K562 (cell line): ENCODE measurements at regions not wholly inside any gene's neighbourhood (a gene's known extent, or its start where the extent isn't known, plus 50 kb on each side); places are given as distances from the start of the nearest gene placed in this dataset.

Experiments used
- CBX3 ChIP-seq, 2 experiments: IDR thresholded peaks; 1 replicate in 1 of 2; 2 replicates in 1 of 2; pipeline ENCODE4 v1.6.1; 2012; ENCODE audit warnings: inconsistent platforms in 2 of 2, low read length in 2 of 2, borderline replicate concordance in 1 of 2, control low read depth in 1 of 2
- DEAF1 ChIP-seq: fragments of 450-650 bp; formaldehyde crosslinking; IDR thresholded peaks from 2 replicates; pipeline ENCODE4 v1.4.0; 2020; ENCODE audit warnings: mild to moderate bottlenecking, moderate library complexity
- DIDO1 ChIP-seq: fragments of 450-650 bp; IDR thresholded peaks from 2 replicates; pipeline ENCODE4 v1.6.1; 2016; ENCODE audit warnings: low read depth, missing biosample characterization, missing genetic modification characterization
- EGR1 ChIP-seq: fragments of 450-650 bp; conservative IDR thresholded peaks from 2 replicates; pipeline ENCODE4 v1.6.1; 2017; ENCODE audit warnings: mild to moderate bottlenecking
- FOSL1 ChIP-seq: fragments of 200-800 bp; sonication (Bioruptor generic); conservative IDR thresholded peaks from 2 replicates; pipeline ENCODE4 v1.6.1; 2016; ENCODE audit warnings: missing genetic modification characterization, missing compliant biosample characterization
- HDAC3 ChIP-seq: fragments of 450-650 bp; IDR thresholded peaks from 2 replicates; pipeline ENCODE4 v1.6.1; 2018; ENCODE audit warnings: borderline replicate concordance, mild to moderate bottlenecking, moderate library complexity; ENCODE audit not compliant: partially characterized antibody
- HNRNPH1 ChIP-seq: fragments of 200-400 bp; formaldehyde crosslinking; optimal IDR thresholded peaks from 2 replicates; pipeline ENCODE3; 2017; ENCODE audit warnings: low read depth, mild to moderate bottlenecking, low read length, moderate library complexity
- JUN ChIP-seq, 2 experiments: sonication (generic) in 1 of 2; formaldehyde crosslinking in 1 of 2; IDR thresholded peaks; 2 replicates each; pipeline versions ENCODE4 v1.6.1 to v1.8.0; 2012 to 2022; ENCODE audit warnings: borderline replicate concordance in 2 of 2, mild to moderate bottlenecking in 2 of 2, improper control_type of control experiment in 1 of 2, low read depth in 1 of 2, low read length in 1 of 2, missing genetic modification reagents in 1 of 2
- KLF1 ChIP-seq: fragments of 450-650 bp; IDR thresholded peaks from 2 replicates; pipeline ENCODE4 v1.6.1; 2016; ENCODE audit warnings: missing genetic modification characterization, missing compliant biosample characterization
- L3MBTL2 ChIP-seq: fragments of 450-650 bp; IDR thresholded peaks from 2 replicates; pipeline ENCODE4 v1.6.1; 2016; ENCODE audit warnings: mild to moderate bottlenecking, moderate library complexity
- NBN ChIP-seq: fragments of 450-650 bp; IDR thresholded peaks from 2 replicates; pipeline ENCODE4 v1.6.1; 2016; ENCODE audit warnings: low read depth, mild to moderate bottlenecking
- NEUROD1 ChIP-seq: fragments of 150-350 bp; IDR thresholded peaks from 2 replicates; pipeline ENCODE4 v1.6.1; 2014; ENCODE audit warnings: borderline replicate concordance, low read length, low read depth; ENCODE audit not compliant: partially characterized antibody
- PPARD ChIP-seq: fragments of 250-450 bp; sonication (Bioruptor Pico); IDR thresholded peaks from 2 replicates; pipeline ENCODE4 v1.8.0; 2022; ENCODE audit warnings: inconsistent platforms, mild to moderate bottlenecking, moderate library complexity
- RBM34 ChIP-seq: fragments of 200-400 bp; formaldehyde crosslinking; IDR thresholded peaks from 2 replicates; pipeline ENCODE4 v1.6.1; 2018; ENCODE audit warnings: low read length, borderline replicate concordance; ENCODE audit not compliant: insufficient read depth
- SAFB ChIP-seq: fragments of 200-400 bp; formaldehyde crosslinking; IDR thresholded peaks from 2 replicates; pipeline ENCODE4 v1.6.1; 2017; ENCODE audit warnings: low read depth, low read length, borderline replicate concordance
- SRSF3 ChIP-seq: fragments of 200-400 bp; formaldehyde crosslinking; IDR thresholded peaks from 2 replicates; pipeline ENCODE4 v1.6.1; 2016; ENCODE audit warnings: mild to moderate bottlenecking, low read length, moderate library complexity; ENCODE audit not compliant: insufficient read depth
- ZFX ChIP-seq: sonication (generic); formaldehyde crosslinking; IDR thresholded peaks from 2 replicates; pipeline ENCODE4 v1.8.0; 2022; ENCODE audit warnings: mild to moderate bottlenecking, missing genetic modification reagents, moderate library complexity
- ZNF143 ChIP-seq: sonication (generic); formaldehyde crosslinking; IDR thresholded peaks from 2 replicates; pipeline ENCODE4 v1.9.0; 2022; ENCODE audit warnings: mild to moderate bottlenecking, missing genetic modification reagents
- ZNF184 ChIP-seq: sonication (generic); formaldehyde crosslinking; IDR thresholded peaks from 2 replicates; pipeline ENCODE4 v1.5.0; 2020; ENCODE audit warnings: missing genetic modification reagents
- ZNF347 ChIP-seq: fragments of 450-650 bp; formaldehyde crosslinking; IDR thresholded peaks from 2 replicates; pipeline ENCODE4 v1.4.0; 2020; ENCODE audit warnings: low read depth, mild to moderate bottlenecking, moderate library complexity
- ZNF408 ChIP-seq: fragments of 250-450 bp; sonication (Bioruptor Pico); IDR thresholded peaks from 2 replicates; pipeline ENCODE4 v1.4.0; 2020; ENCODE audit warnings: low read depth, mild to moderate bottlenecking, moderate library complexity
- ZNF589 ChIP-seq: fragments of 200-800 bp; sonication (Bioruptor generic); IDR thresholded peaks from 2 replicates; pipeline ENCODE4 v1.6.1; 2016; ENCODE audit warnings: low read depth, missing genetic modification characterization, missing compliant biosample characterization
- TF ChIP-seq, protein P1 (sequence below): fragments of 450-650 bp; IDR thresholded peaks from 2 replicates; pipeline ENCODE4 v1.6.1; 2016
- TF ChIP-seq, protein P2 (sequence below): sonication (generic); formaldehyde crosslinking; IDR thresholded peaks from 2 replicates; pipeline ENCODE4 v1.8.0; 2022; ENCODE audit warnings: missing genetic modification reagents, mild to moderate bottlenecking, borderline replicate concordance

GRCh38 chr7:47685712-47686376 is 103.9 kb upstream of the TNS3 start (continued):
- TF ChIP-seq HNRNPH1 (no peak), ZNF184 (CRISPR knock-in tag) (no peak), SRSF3 (no peak), KLF1 (no peak), FOSL1 (tag) (peak; percentile 40; the same call in 1 of the 2 replicates), SAFB (no peak), ZNF347 (no peak), PPARD (CRISPR knock-in tag) (no peak), ZNF589 (CRISPR knock-in tag) (peak; percentile 91), ZFX (CRISPR knock-in tag) (no peak), DEAF1 (CRISPR knock-in tag) (no peak), L3MBTL2 (peak; percentile 50; the same call in 1 of the 2 replicates), JUN (IDR thresholded peaks at IDR 0.05; ENCODE audit: borderline replicate concordance, low read depth, low read length) (peak; percentile 65), JUN (CRISPR knock-in tag; IDR thresholded peaks at IDR 0.05; ENCODE audit: borderline replicate concordance) (no peak), ZNF408 (no peak), DIDO1 (tag) (0 out of 2 replicates have a peak, but pooled peaks have one; percentile 26), NEUROD1 (peak; percentile 43), EGR1 (no peak), HDAC3 (peak; percentile 58), ZNF143 (CRISPR knock-in tag) (no peak), NBN (peak; percentile 34; the same call in 1 of the 2 replicates), RBM34 (no peak), CBX3 (IDR thresholded peaks at IDR 0.05; ENCODE audit: borderline replicate concordance in 1 of 2, low read length in 2 of 2) (no peak)
- TF ChIP-seq, protein P1, sequence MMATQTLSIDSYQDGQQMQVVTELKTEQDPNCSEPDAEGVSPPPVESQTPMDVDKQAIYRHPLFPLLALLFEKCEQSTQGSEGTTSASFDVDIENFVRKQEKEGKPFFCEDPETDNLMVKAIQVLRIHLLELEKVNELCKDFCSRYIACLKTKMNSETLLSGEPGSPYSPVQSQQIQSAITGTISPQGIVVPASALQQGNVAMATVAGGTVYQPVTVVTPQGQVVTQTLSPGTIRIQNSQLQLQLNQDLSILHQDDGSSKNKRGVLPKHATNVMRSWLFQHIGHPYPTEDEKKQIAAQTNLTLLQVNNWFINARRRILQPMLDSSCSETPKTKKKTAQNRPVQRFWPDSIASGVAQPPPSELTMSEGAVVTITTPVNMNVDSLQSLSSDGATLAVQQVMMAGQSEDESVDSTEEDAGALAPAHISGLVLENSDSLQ, result peak; percentile 56
- TF ChIP-seq, protein P2, sequence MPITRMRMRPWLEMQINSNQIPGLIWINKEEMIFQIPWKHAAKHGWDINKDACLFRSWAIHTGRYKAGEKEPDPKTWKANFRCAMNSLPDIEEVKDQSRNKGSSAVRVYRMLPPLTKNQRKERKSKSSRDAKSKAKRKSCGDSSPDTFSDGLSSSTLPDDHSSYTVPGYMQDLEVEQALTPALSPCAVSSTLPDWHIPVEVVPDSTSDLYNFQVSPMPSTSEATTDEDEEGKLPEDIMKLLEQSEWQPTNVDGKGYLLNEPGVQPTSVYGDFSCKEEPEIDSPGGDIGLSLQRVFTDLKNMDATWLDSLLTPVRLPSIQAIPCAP (CRISPR knock-in tag), result no peak
